Adrenal gland (tissue), 5 donors: ENCODE measurements at regions not wholly inside any gene's neighbourhood (a gene's known extent, or its start where the extent isn't known, plus 50 kb on each side); places are given as distances from the start of the nearest gene placed in this dataset.

ENCODE experiments used
- CTCF ChIP-seq, 6 experiments: fragments of 450-650 bp in 4 of 6; fragments of 200-600 bp in 2 of 6; sonication (generic) in 1 of 6; IDR thresholded peaks; 1 replicate in 5 of 6; 2 replicates in 1 of 6; pipeline versions ENCODE4 v1.5.1 to v1.8.0; 2016 to 2021; ENCODE audit warnings: antibody characterized with exemption in 6 of 6, mild to moderate bottlenecking in 2 of 6, moderate library complexity in 1 of 6
- POLR2A ChIP-seq, 2 donors: fragments of 450-650 bp; IDR thresholded peaks; one replicate each; pipeline ENCODE4 v1.6.1; 2017; ENCODE audit warnings: antibody characterized with exemption in 2 of 2, mild to moderate bottlenecking in 2 of 2, moderate library complexity in 1 of 2
- donor health status: DM: no; HTN: no; CAD: no.

GRCh38 chr11:112792070-112792469 is 169.2 kb upstream of the NCAM1 start:
- TF ChIP-seq POLR2A (IDR thresholded peaks at IDR 0.05): no peak
- TF ChIP-seq CTCF (IDR thresholded peaks at IDR 0.05): no peak
